Loucy (cell line): ENCODE measurements at regions not wholly inside any gene's neighbourhood (a gene's known extent, or its start where the extent isn't known, plus 50 kb on each side); places are given as distances from the start of the nearest gene placed in this dataset.
"Not testable (repeated sequence)": the region's sequence is repeated elsewhere in the genome, so short reads cannot be mapped to it uniquely, and the experiment has no call there.

Source experiments
- H2AFZ ChIP-seq: fragments of 200-600 bp; sonication (generic); 2 replicates; pipeline ENCODE4 v1.6.0; 2016; ENCODE audit warnings: antibody characterized with exemption, mild to moderate bottlenecking, low read length, moderate library complexity
- H3F3A ChIP-seq: fragments of 200-600 bp; 2 replicates; pipeline ENCODE4 v1.6.0; 2016; ENCODE audit warnings: antibody characterized with exemption, low read depth, mild to moderate bottlenecking
- H3K27me3 ChIP-seq: fragments of 200-600 bp; sonication (generic); 2 replicates; pipeline ENCODE4 v1.6.1; 2014; ENCODE audit warnings: low read length, mild to moderate bottlenecking; ENCODE audit not compliant: insufficient read depth, poor library complexity, severe bottlenecking
- H3K36me3 ChIP-seq: fragments of 200-600 bp; sonication (generic); 2 replicates; pipeline ENCODE4 v1.6.1; 2016; ENCODE audit warnings: low read length; ENCODE audit not compliant: insufficient read depth
- H3K4me1 ChIP-seq: fragments of 200-600 bp; sonication (generic); 2 replicates; pipeline ENCODE4 v1.5.1; 2014; ENCODE audit warnings: low read length, mild to moderate bottlenecking; ENCODE audit not compliant: insufficient read depth, poor library complexity, severe bottlenecking
- H3K4me2 ChIP-seq: fragments of 200-600 bp; sonication (generic); 2 replicates; pipeline ENCODE4 v1.6.0; 2014; ENCODE audit warnings: antibody characterized with exemption, low read length, low read depth, mild to moderate bottlenecking; ENCODE audit not compliant: poor library complexity, severe bottlenecking
- H3K4me3 ChIP-seq: fragments of 200-600 bp; sonication (generic); 2 replicates; pipeline ENCODE4 v1.5.1; 2014; ENCODE audit warnings: low read length, mild to moderate bottlenecking, mixed read lengths; ENCODE audit not compliant: poor library complexity, severe bottlenecking
- H3K79me2 ChIP-seq: fragments of 200-600 bp; sonication (generic); 2 replicates; pipeline ENCODE4 v1.6.1; 2014; ENCODE audit warnings: low read length; ENCODE audit not compliant: insufficient read depth
- H3K9ac ChIP-seq: fragments of 200-600 bp; sonication (generic); 2 replicates; pipeline ENCODE4 v1.6.0; 2014; ENCODE audit warnings: mild to moderate bottlenecking, low read depth, low read length, moderate library complexity; ENCODE audit not compliant: poor library complexity, severe bottlenecking
- H3K9me2 ChIP-seq: fragments of 200-600 bp; sonication (generic); replicated peaks from 2 replicates; pipeline ENCODE4 v1.6.1; 2016; ENCODE audit warnings: low read depth, low read length, mixed read lengths
- H3K9me3 ChIP-seq: fragments of 200-600 bp; sonication (generic); 2 replicates; pipeline ENCODE4 v1.6.1; 2014; ENCODE audit warnings: mild to moderate bottlenecking, antibody characterized with exemption, low read length, low read depth; ENCODE audit not compliant: insufficient read depth
- H4K20me1 ChIP-seq: fragments of 200-600 bp; sonication (generic); 2 replicates; pipeline ENCODE4 v1.6.0; 2014; ENCODE audit warnings: antibody characterized with exemption, low read length, mild to moderate bottlenecking; ENCODE audit not compliant: insufficient read depth, poor library complexity, severe bottlenecking
- CTCF ChIP-seq: fragments of 200-600 bp; sonication (generic); conservative IDR thresholded peaks from 2 replicates; pipeline ENCODE4 v1.5.1; 2014; ENCODE audit warnings: mild to moderate bottlenecking, antibody characterized with exemption, low read length
- EZH2phosphoT487 ChIP-seq: fragments of 200-600 bp; IDR thresholded peaks from 2 replicates; pipeline ENCODE4 v1.6.1; 2018; ENCODE audit warnings: antibody characterized with exemption, mild to moderate bottlenecking, moderate library complexity, borderline replicate concordance

- TF ChIP-seq CTCF: no peak
- no peak for TF ChIP-seq EZH2phosphoT487
- Histone ChIP-seq H3K36me3 (no peaks in the 10 kb centered on the region), H4K20me1 (no peaks in the 10 kb centered on the region), H3K9ac (no peak overlapping the region), H3K9me3 (no peaks in the 10 kb centered on the region), H3F3A (no peaks in the 10 kb centered on the region), H3K4me3 (no peak overlapping the region), H3K79me2 (no peaks in the 10 kb centered on the region), H3K4me1 (no peaks in the 10 kb centered on the region), H3K27me3 (no peaks in the 10 kb centered on the region), H3K9me2 (no peaks in the 10 kb centered on the region), H2AFZ (no peak overlapping the region), H3K4me2 (no peak overlapping the region)
Observed at GRCh38 chr16:27660507-27660906, 110.6 kb downstream of the KATNIP start.

GRCh38 chr16:27663235-27663634, 113.3 kb downstream of the KATNIP start:
- H3K27me3 ChIP-seq, H3K4me3 ChIP-seq, H3K36me3 ChIP-seq, H2AFZ ChIP-seq, H3F3A ChIP-seq, H3K9me2 ChIP-seq, H3K79me2 ChIP-seq, H3K4me2 ChIP-seq, H3K4me1 ChIP-seq, H4K20me1 ChIP-seq, H3K9ac ChIP-seq, H3K9me3 ChIP-seq: not testable (repeated sequence)

- no peaks in the 10 kb centered on the region for H3F3A ChIP-seq
- no peaks in the 10 kb centered on the region for H3K9me2 ChIP-seq
- H3K4me2 ChIP-seq: no peak overlapping the region
- no peak overlapping the region for H3K9ac ChIP-seq
- TF ChIP-seq EZH2phosphoT487 (no peak), CTCF (no peak)
- H2AFZ ChIP-seq: no peak overlapping the region
- no peaks in the 10 kb centered on the region for H3K27me3 ChIP-seq
- no peaks in the 10 kb centered on the region for H3K4me1 ChIP-seq
- H3K79me2 ChIP-seq: no peaks in the 10 kb centered on the region
- no peaks in the 10 kb centered on the region for H3K36me3 ChIP-seq
- H3K4me3 ChIP-seq: no peak overlapping the region
- H3K9me3 ChIP-seq: no peaks in the 10 kb centered on the region
- H4K20me1 ChIP-seq: no peaks in the 10 kb centered on the region
Observed at GRCh38 chr16:27665881-27666280, 115.9 kb downstream of the KATNIP start.

- no peak overlapping the region for H3K4me3 ChIP-seq
- no peak overlapping the region for H3K9ac ChIP-seq
- H3K9me2 ChIP-seq: no peaks in the 10 kb centered on the region
- no peaks in the 10 kb centered on the region for H3K36me3 ChIP-seq
- H3K27me3 ChIP-seq: no peaks in the 10 kb centered on the region
- no peaks in the 10 kb centered on the region for H3F3A ChIP-seq
- H4K20me1 ChIP-seq: no peaks in the 10 kb centered on the region
- H3K9me3 ChIP-seq: no peaks in the 10 kb centered on the region
- no peaks in the 10 kb centered on the region for H3K79me2 ChIP-seq
- TF ChIP-seq EZH2phosphoT487 (no peak), CTCF (no peak)
- no peak overlapping the region for H2AFZ ChIP-seq
- no peak overlapping the region for H3K4me2 ChIP-seq
- no peaks in the 10 kb centered on the region for H3K4me1 ChIP-seq
Observed at GRCh38 chr16:27670071-27670810, 120.3 kb downstream of the KATNIP start.
